K562 (cell line): ENCODE measurements at regions not wholly inside any gene's neighbourhood (a gene's known extent, or its start where the extent isn't known, plus 50 kb on each side); places are given as distances from the start of the nearest gene placed in this dataset.

Experiments used
- CTCF ChIP-seq, 3 experiments: IDR thresholded peaks in 2 of 3; conservative IDR thresholded peaks in 1 of 3; 2 replicates each; pipeline ENCODE4 v1.5.1; 2011 to 2012; ENCODE audit warnings: low read length in 3 of 3, mild to moderate bottlenecking in 3 of 3, control low read depth in 2 of 3, improper control_type of control experiment in 1 of 3, inconsistent platforms in 1 of 3, low read depth in 1 of 3, mixed read lengths in 1 of 3, moderate library complexity in 1 of 3; ENCODE audit not compliant: insufficient read depth in 2 of 3
- POU5F1 ChIP-seq: fragments of 150-350 bp; IDR thresholded peaks from 2 replicates; pipeline ENCODE4 v1.6.1; 2014; ENCODE audit warnings: borderline replicate concordance, low read length, low read depth, mild to moderate bottlenecking; ENCODE audit not compliant: partially characterized antibody

DNA sequence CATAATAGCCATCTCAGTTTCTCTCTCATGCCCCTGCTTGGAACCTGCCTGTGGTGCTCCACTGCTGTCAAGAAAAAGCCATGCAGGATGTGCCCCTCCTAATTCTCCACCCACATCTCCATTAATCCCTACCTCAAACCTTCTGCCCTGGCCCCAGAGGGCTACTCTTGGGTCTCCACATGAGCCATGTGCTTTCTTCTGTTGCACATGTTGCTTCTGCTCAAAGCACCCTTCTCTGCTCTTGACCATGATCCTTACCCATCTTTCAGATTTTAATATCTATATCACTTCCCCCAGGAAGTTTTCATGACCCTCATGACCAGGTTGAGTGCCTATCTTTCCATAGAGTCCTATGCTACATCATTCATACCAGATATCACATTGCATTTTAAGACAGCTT, 514.2 kb downstream of the RPS24 start:
- TF ChIP-seq POU5F1, result no peak
- no peak for TF ChIP-seq CTCF (IDR thresholded peaks at IDR 0.05 in 2 of 3, conservative IDR thresholded peaks at IDR 0.05 in 1 of 3; ENCODE audit: insufficient read depth in 2 of 3, low read depth in 1 of 3, low read length in 3 of 3)
